H9 (cell line): ENCODE measurements at regions not wholly inside any gene's neighbourhood (a gene's known extent, or its start where the extent isn't known, plus 50 kb on each side); places are given as distances from the start of the nearest gene placed in this dataset.

Experiments
- DNase-seq: peaks from one replicate; pipeline ENCODE4 v3.0.0-alpha.2; 2017
- H2AFZ ChIP-seq: one replicate; pipeline ENCODE4 v1.6.1; 2013; ENCODE audit warnings: mild to moderate bottlenecking, low read length, control low read depth, moderate library complexity
- H2AK5ac ChIP-seq: 2 replicates; pipeline ENCODE4 v1.6.1; 2013; ENCODE audit warnings: low read length, control low read depth, mixed read lengths; ENCODE audit not compliant: insufficient read length
- H2BK120ac ChIP-seq: one replicate; pipeline ENCODE4 v1.6.1; 2013; ENCODE audit warnings: low read depth, mild to moderate bottlenecking, low read length, control low read depth, inconsistent platforms; ENCODE audit not compliant: poor library complexity, severe bottlenecking
- H2BK12ac ChIP-seq: 2 replicates; pipeline ENCODE4 v1.6.1; 2013; ENCODE audit warnings: low read length, control low read depth, mixed read lengths, low read depth; ENCODE audit not compliant: insufficient read length
- H2BK15ac ChIP-seq: 2 replicates; pipeline ENCODE4 v1.6.1; 2013; ENCODE audit warnings: low read depth, low read length, control low read depth
- H2BK20ac ChIP-seq: one replicate; pipeline ENCODE4 v1.6.1; 2013; ENCODE audit warnings: low read depth, mild to moderate bottlenecking, low read length, control low read depth, inconsistent platforms; ENCODE audit not compliant: poor library complexity, severe bottlenecking
- H2BK5ac ChIP-seq: 2 replicates; pipeline ENCODE4 v1.6.1; 2013; ENCODE audit warnings: low read length, control low read depth, mixed read lengths; ENCODE audit not compliant: insufficient read length
- H3K14ac ChIP-seq: 2 replicates; pipeline ENCODE4 v1.6.1; 2013; ENCODE audit warnings: low read length, control low read depth; ENCODE audit not compliant: insufficient read depth
- H3K18ac ChIP-seq: 2 replicates; pipeline ENCODE4 v1.6.1; 2013; ENCODE audit warnings: low read depth, mild to moderate bottlenecking, mixed read lengths, low read length, control low read depth; ENCODE audit not compliant: insufficient read length
- H3K23ac ChIP-seq: 2 replicates; pipeline ENCODE4 v1.6.1; 2013; ENCODE audit warnings: low read length, control low read depth, mixed read lengths, low read depth; ENCODE audit not compliant: insufficient read length
- H3K23me2 ChIP-seq: 2 replicates; pipeline ENCODE4 v1.6.1; 2013; ENCODE audit warnings: low read depth, mild to moderate bottlenecking, mixed read lengths, low read length, control low read depth; ENCODE audit not compliant: insufficient read length, poor library complexity, severe bottlenecking
- H3K27ac ChIP-seq: 2 replicates; pipeline ENCODE4 v1.5.1; 2013; ENCODE audit warnings: low read length, control low read depth, mixed read lengths, low read depth; ENCODE audit not compliant: insufficient read length
- H3K27me3 ChIP-seq: 2 replicates; pipeline ENCODE4 v1.6.1; 2013; ENCODE audit warnings: low read length, control low read depth, inconsistent platforms; ENCODE audit not compliant: insufficient read depth
- H3K4ac ChIP-seq: 2 replicates; pipeline ENCODE4 v1.6.1; 2013; ENCODE audit warnings: low read depth, mild to moderate bottlenecking, control low read depth, inconsistent platforms, low read length, moderate library complexity
- H3K4me1 ChIP-seq: 2 replicates; pipeline ENCODE4 v1.6.1; 2013; ENCODE audit warnings: low read length, control low read depth, inconsistent platforms; ENCODE audit not compliant: insufficient read depth
- H3K4me2 ChIP-seq: 2 replicates; pipeline ENCODE4 v1.6.1; 2013; ENCODE audit warnings: low read length, control low read depth, mixed read lengths; ENCODE audit not compliant: insufficient read length, insufficient read depth
- H3K56ac ChIP-seq: 2 replicates; pipeline ENCODE4 v1.6.1; 2013; ENCODE audit warnings: low read depth, mild to moderate bottlenecking, mixed read lengths, low read length, control low read depth; ENCODE audit not compliant: insufficient read length
- H3K79me1 ChIP-seq: 2 replicates; pipeline ENCODE4 v1.6.1; 2013; ENCODE audit warnings: low read depth, mild to moderate bottlenecking, moderate library complexity, low read length, control low read depth, inconsistent platforms; ENCODE audit not compliant: insufficient read depth, poor library complexity, severe bottlenecking
- H3K79me2 ChIP-seq: 2 replicates; pipeline ENCODE4 v1.6.1; 2013; ENCODE audit warnings: low read length, control low read depth, inconsistent platforms; ENCODE audit not compliant: insufficient read depth
- H3K9ac ChIP-seq: 2 replicates; pipeline ENCODE4 v1.6.1; 2013; ENCODE audit warnings: low read length, control low read depth, mixed read lengths; ENCODE audit not compliant: insufficient read length; ENCODE audit errors: extremely low read depth
- H3K9me3 ChIP-seq: one replicate; pipeline ENCODE4 v1.6.1; 2013; ENCODE audit warnings: low read depth, low read length, inconsistent platforms; ENCODE audit not compliant: control insufficient read depth
- H3T11ph ChIP-seq: one replicate; pipeline ENCODE4 v1.6.1; 2013; ENCODE audit warnings: mild to moderate bottlenecking, low read length, control low read depth, inconsistent platforms
- H4K20me1 ChIP-seq: one replicate; pipeline ENCODE4 v1.6.1; 2013; ENCODE audit not compliant: control insufficient read depth, insufficient read length, insufficient read depth
- H4K5ac ChIP-seq: 2 replicates; pipeline ENCODE4 v1.6.1; 2013; ENCODE audit warnings: low read depth, mild to moderate bottlenecking, mixed read lengths, low read length, control low read depth; ENCODE audit not compliant: insufficient read length
- H4K8ac ChIP-seq: replicated peaks from 2 replicates; pipeline ENCODE4 v1.6.1; 2013; ENCODE audit warnings: low read length, control low read depth, mixed read lengths, low read depth; ENCODE audit not compliant: insufficient read length
- H4K91ac ChIP-seq: 2 replicates; pipeline ENCODE4 v1.6.1; 2013; ENCODE audit warnings: low read depth, mild to moderate bottlenecking, moderate library complexity, mixed read lengths, low read length, control low read depth; ENCODE audit not compliant: insufficient read length
- H3K27ac Mint-ChIP-seq, 3 experiments: 2 replicates in 2 of 3; 3 replicates in 1 of 3; pipeline ENCODE4 v1.8.0; 2020 to 2021; ENCODE audit warnings: mixed read lengths in 3 of 3, mild to moderate bottlenecking in 1 of 3, moderate library complexity in 1 of 3
- H3K27me3 Mint-ChIP-seq: 2 replicates; pipeline ENCODE4 v1.8.0; 2021; ENCODE audit warnings: low read depth, mild to moderate bottlenecking, moderate library complexity, mixed read lengths
- H3K36me3 Mint-ChIP-seq, 3 experiments: 2 replicates in 2 of 3; 3 replicates in 1 of 3; pipeline ENCODE4 v1.8.0; 2020 to 2021; ENCODE audit warnings: low read depth in 3 of 3, mixed read lengths in 3 of 3; ENCODE audit not compliant: insufficient read depth in 1 of 3
- H3K4me1 Mint-ChIP-seq, 2 experiments: 2 replicates each; pipeline ENCODE4 v1.8.0; 2020; ENCODE audit warnings: mixed read lengths in 2 of 2
- H3K4me3 Mint-ChIP-seq, 2 experiments: 2 replicates in 1 of 2; 3 replicates in 1 of 2; pipeline ENCODE4 v1.8.0; 2020 to 2021; ENCODE audit warnings: mild to moderate bottlenecking in 2 of 2, mixed read lengths in 2 of 2, moderate library complexity in 1 of 2
- H3K9me3 Mint-ChIP-seq, 2 experiments: 2 replicates in 1 of 2; 3 replicates in 1 of 2; pipeline ENCODE4 v1.8.0; 2020; ENCODE audit warnings: mild to moderate bottlenecking in 2 of 2, mixed read lengths in 2 of 2, moderate library complexity in 1 of 2
- WGBS: extraction: QIAGEN DNeasy Blood & Tissue Kit; methylation state at CpG from one replicate; pipeline ENCODE4 v1.1.7; 2013; ENCODE audit warnings: missing lambda C conversion rate, low lambda C conversion rate, mixed read lengths; ENCODE audit not compliant: insufficient read length; ENCODE audit errors: extremely low coverage; 5-methylcytosine and 5-hydroxymethylcytosine counted together
- TF ChIP-seq, protein P1 (sequence below): fragments of 200-600 bp; sonication (generic); conservative IDR thresholded peaks from 3 replicates; pipeline ENCODE4 v1.8.0; 2021; ENCODE audit warnings: antibody characterized with exemption, mild to moderate bottlenecking

DNA sequence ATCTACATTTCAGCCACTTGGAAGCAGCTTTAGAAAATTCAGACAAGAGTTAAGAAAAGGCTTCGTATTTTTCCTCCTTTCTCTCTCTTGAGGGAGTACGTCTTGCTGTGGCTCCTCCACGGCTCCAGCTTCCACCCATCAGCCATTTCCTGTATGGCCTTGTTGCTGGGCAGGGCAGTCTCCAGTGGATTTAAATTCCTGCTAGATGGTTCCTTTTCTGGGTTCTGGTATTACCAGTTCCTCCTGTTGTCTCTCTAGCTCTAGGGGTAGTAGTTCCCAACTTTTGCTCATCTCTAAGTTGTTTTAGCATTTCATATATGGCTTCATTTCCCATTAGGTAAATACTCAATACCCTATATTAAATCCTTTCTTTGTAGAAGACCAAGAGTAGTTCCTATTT, 1098.3 kb downstream of the ADGRL2 start:
- Histone ChIP-seq H3K23ac (no peak overlapping the region), H3K9ac (no peak overlapping the region), H3K9me3 (no peaks in the 10 kb centered on the region), H4K5ac (no peak overlapping the region), H2BK20ac (no peak overlapping the region), H4K91ac (no peak overlapping the region), H2BK12ac (no peak overlapping the region), H4K8ac (no peak overlapping the region), H3K4me2 (no peak overlapping the region), H3K79me1 (no peaks in the 10 kb centered on the region), H3T11ph (no peak overlapping the region), H3K18ac (no peak overlapping the region), H2AK5ac (no peak overlapping the region), H3K56ac (no peak overlapping the region), H3K14ac (no peak overlapping the region), H2AFZ (no peak overlapping the region), H3K4ac (no peak overlapping the region), H4K20me1 (no peaks in the 10 kb centered on the region), H2BK15ac (no peak overlapping the region), H2BK5ac (no peak overlapping the region), H2BK120ac (no peak overlapping the region), H3K23me2 (no peaks in the 10 kb centered on the region), H3K4me1 (no peaks in the 10 kb centered on the region), H3K27me3 (no peaks in the 10 kb centered on the region), H3K79me2 (no peaks in the 10 kb centered on the region), H3K27ac (no peak overlapping the region)
- TF ChIP-seq, protein P1, sequence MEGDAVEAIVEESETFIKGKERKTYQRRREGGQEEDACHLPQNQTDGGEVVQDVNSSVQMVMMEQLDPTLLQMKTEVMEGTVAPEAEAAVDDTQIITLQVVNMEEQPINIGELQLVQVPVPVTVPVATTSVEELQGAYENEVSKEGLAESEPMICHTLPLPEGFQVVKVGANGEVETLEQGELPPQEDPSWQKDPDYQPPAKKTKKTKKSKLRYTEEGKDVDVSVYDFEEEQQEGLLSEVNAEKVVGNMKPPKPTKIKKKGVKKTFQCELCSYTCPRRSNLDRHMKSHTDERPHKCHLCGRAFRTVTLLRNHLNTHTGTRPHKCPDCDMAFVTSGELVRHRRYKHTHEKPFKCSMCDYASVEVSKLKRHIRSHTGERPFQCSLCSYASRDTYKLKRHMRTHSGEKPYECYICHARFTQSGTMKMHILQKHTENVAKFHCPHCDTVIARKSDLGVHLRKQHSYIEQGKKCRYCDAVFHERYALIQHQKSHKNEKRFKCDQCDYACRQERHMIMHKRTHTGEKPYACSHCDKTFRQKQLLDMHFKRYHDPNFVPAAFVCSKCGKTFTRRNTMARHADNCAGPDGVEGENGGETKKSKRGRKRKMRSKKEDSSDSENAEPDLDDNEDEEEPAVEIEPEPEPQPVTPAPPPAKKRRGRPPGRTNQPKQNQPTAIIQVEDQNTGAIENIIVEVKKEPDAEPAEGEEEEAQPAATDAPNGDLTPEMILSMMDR: no peak
- Mint-ChIP-seq H3K9me3 (no peaks in the 10 kb centered on the region), H3K36me3 (no peaks in the 10 kb centered on the region), H3K27ac (no peak overlapping the region), H3K27me3 (no peaks in the 10 kb centered on the region), H3K4me3 (no peak overlapping the region), H3K4me1 (no peaks in the 10 kb centered on the region)
- no peak for DNase-seq
- WGBS: no CpG with 5 or more reads among the region's 3 CpGs
